IMR-90 (cell line): ENCODE measurements at regions not wholly inside any gene's neighbourhood (a gene's known extent, or its start where the extent isn't known, plus 50 kb on each side); places are given as distances from the start of the nearest gene placed in this dataset.

ENCODE experiments used
- ATAC-seq: fragments of 200-7000 bp; cut with Tn5 transposase; 2 replicates; pipeline ENCODE4 v1.9.1; 2020; ENCODE audit warnings: low read depth, mild to moderate bottlenecking, moderate library complexity
- BruUV-seq: library from RNA; stranded (reverse); fragments of 400-500 nt; replicated peaks from 2 replicates; lab custom pipeline; 2021; lab: Mats Ljungman, UMichigan
- CTCF ChIA-PET: fragments of 300-600 bp; formaldehyde crosslinking; extraction: SDS; loops from one replicate; lab custom pipeline; 2021; ENCODE audit warnings: antibody characterized with exemption; lab: Yijun Ruan, JAX
- POLR2A ChIA-PET: fragments of 300-600 bp; sonication (Branson Sonifier 250); formaldehyde crosslinking; loops from one replicate; lab custom pipeline; 2022; ENCODE audit warnings: antibody characterized with exemption; ENCODE audit not compliant: unreplicated experiment; lab: Charles Lee
- DNase-seq: peaks from one replicate; pipeline ENCODE4 v3.0.0; 2013
- H2AFZ ChIP-seq: replicated peaks from 2 replicates; pipeline ENCODE3; 2013; ENCODE audit warnings: low read length, mild to moderate bottlenecking; ENCODE audit not compliant: poor library complexity
- H2AK5ac ChIP-seq: 2 replicates; pipeline ENCODE4 v1.6.1; 2013; ENCODE audit warnings: low read depth, low read length, inconsistent platforms
- H2AK9ac ChIP-seq: replicated peaks from 2 replicates; pipeline ENCODE3; 2013; ENCODE audit warnings: mild to moderate bottlenecking, low read depth, low read length, moderate library complexity; ENCODE audit not compliant: poor library complexity
- H2BK120ac ChIP-seq: 2 replicates; pipeline ENCODE4 v1.6.1; 2013; ENCODE audit warnings: low read depth, low read length, inconsistent platforms
- H2BK15ac ChIP-seq: 3 replicates; pipeline ENCODE4 v1.6.1; 2013; ENCODE audit warnings: low read depth, low read length, inconsistent platforms
- H2BK20ac ChIP-seq: 2 replicates; pipeline ENCODE4 v1.6.1; 2013; ENCODE audit warnings: low read depth, mild to moderate bottlenecking, inconsistent platforms, low read length, moderate library complexity
- H2BK5ac ChIP-seq: 2 replicates; pipeline ENCODE4 v1.6.1; 2013; ENCODE audit warnings: mild to moderate bottlenecking, low read depth, low read length, inconsistent platforms; ENCODE audit not compliant: poor library complexity, severe bottlenecking
- H3K14ac ChIP-seq: replicated peaks from 2 replicates; pipeline ENCODE4 v1.6.1; 2013; ENCODE audit warnings: low read depth, low read length, inconsistent platforms
- H3K18ac ChIP-seq: 2 replicates; pipeline ENCODE4 v1.6.1; 2013; ENCODE audit warnings: low read depth, low read length, control low read depth
- H3K23ac ChIP-seq: 2 replicates; pipeline ENCODE4 v1.6.1; 2013; ENCODE audit warnings: low read depth, low read length, inconsistent platforms
- H3K27ac ChIP-seq: 2 replicates; pipeline ENCODE4 v1.5.1; 2013; ENCODE audit warnings: mild to moderate bottlenecking, control low read depth, low read length; ENCODE audit not compliant: insufficient read depth
- H3K27me3 ChIP-seq: 2 replicates; pipeline ENCODE4 v1.6.1; 2013; ENCODE audit warnings: low read length; ENCODE audit not compliant: control insufficient read depth, insufficient read depth
- H3K36me3 ChIP-seq: 2 replicates; pipeline ENCODE4 v1.6.1; 2013; ENCODE audit warnings: low read length, mixed read lengths; ENCODE audit not compliant: control insufficient read depth, insufficient read depth
- H3K4ac ChIP-seq: 2 replicates; pipeline ENCODE4 v1.6.1; 2013; ENCODE audit warnings: low read depth, low read length, inconsistent platforms
- H3K4me1 ChIP-seq: 2 replicates; pipeline ENCODE4 v1.6.1; 2013; ENCODE audit warnings: low read length, mixed read lengths; ENCODE audit not compliant: control insufficient read depth, insufficient read depth
- H3K4me2 ChIP-seq: 2 replicates; pipeline ENCODE4 v1.6.1; 2013; ENCODE audit warnings: low read depth, mild to moderate bottlenecking, control low read depth, low read length, moderate library complexity
- H3K4me3 ChIP-seq: 2 replicates; pipeline ENCODE4 v1.5.1; 2013; ENCODE audit warnings: low read depth, mild to moderate bottlenecking, control low read depth, low read length, moderate library complexity; ENCODE audit not compliant: insufficient read depth
- H3K56ac ChIP-seq: 2 replicates; pipeline ENCODE4 v1.6.1; 2013; ENCODE audit warnings: low read length, inconsistent platforms; ENCODE audit not compliant: insufficient read depth; ENCODE audit errors: extremely low read depth
- H3K79me1 ChIP-seq, 2 experiments: 2 replicates each; pipeline ENCODE4 v1.6.1; 2013; ENCODE audit warnings: low read length in 2 of 2, inconsistent platforms in 1 of 2, low read depth in 1 of 2
- H3K9ac ChIP-seq: 2 replicates; pipeline ENCODE4 v1.6.1; 2013; ENCODE audit warnings: low read depth, low read length, control low read depth
- H3K9me1 ChIP-seq: 2 replicates; pipeline ENCODE4 v1.6.1; 2013; ENCODE audit warnings: low read length, inconsistent platforms; ENCODE audit not compliant: insufficient read depth
- H3K9me3 ChIP-seq: 2 replicates; pipeline ENCODE4 v1.6.1; 2013; ENCODE audit warnings: low read length; ENCODE audit not compliant: control insufficient read depth, insufficient read depth
- H4K20me1 ChIP-seq: 2 replicates; pipeline ENCODE4 v1.6.1; 2013; ENCODE audit warnings: low read length, inconsistent platforms; ENCODE audit not compliant: insufficient read depth
- H4K5ac ChIP-seq: 2 replicates; pipeline ENCODE4 v1.6.1; 2013; ENCODE audit warnings: mild to moderate bottlenecking, low read depth, low read length, control low read depth
- H4K8ac ChIP-seq, 2 experiments: 2 replicates each; pipeline ENCODE4 v1.6.1; 2013; ENCODE audit warnings: low read depth in 2 of 2, low read length in 2 of 2, control low read depth in 1 of 2, inconsistent platforms in 1 of 2
- H4K91ac ChIP-seq: 2 replicates; pipeline ENCODE4 v1.6.1; 2013; ENCODE audit warnings: low read depth, low read length, inconsistent platforms; ENCODE audit not compliant: insufficient read depth
- BHLHE40 ChIP-seq: fragments of 150-350 bp; IDR thresholded peaks from 2 replicates; pipeline ENCODE4 v1.6.1; 2016; ENCODE audit warnings: mild to moderate bottlenecking, low read depth, low read length
- CEBPB ChIP-seq: IDR thresholded peaks from 2 replicates; pipeline ENCODE4 v1.6.1; 2012; ENCODE audit warnings: low read depth, low read length, improper control_type of control experiment
- CHD1 ChIP-seq: IDR thresholded peaks from 2 replicates; pipeline ENCODE4 v1.6.1; 2012; ENCODE audit warnings: low read depth, low read length, improper control_type of control experiment
- CTCF ChIP-seq: conservative IDR thresholded peaks from 2 replicates; pipeline ENCODE4 v1.5.1; 2012; ENCODE audit warnings: mild to moderate bottlenecking, low read depth, low read length, improper control_type of control experiment
- FOS ChIP-seq: fragments of 150-350 bp; IDR thresholded peaks from 2 replicates; pipeline ENCODE4 v1.6.1; 2016; ENCODE audit warnings: low read depth, low read length
- MAFK ChIP-seq: IDR thresholded peaks from 2 replicates; pipeline ENCODE4 v1.6.1; 2012; ENCODE audit warnings: low read depth, low read length, improper control_type of control experiment
- MAZ ChIP-seq: IDR thresholded peaks from 2 replicates; pipeline ENCODE4 v1.6.1; 2012; ENCODE audit warnings: low read depth, mild to moderate bottlenecking, low read length, improper control_type of control experiment, moderate library complexity, borderline replicate concordance
- MXI1 ChIP-seq: IDR thresholded peaks from 2 replicates; pipeline ENCODE4 v1.6.1; 2012; ENCODE audit warnings: low read depth, mild to moderate bottlenecking, low read length, moderate library complexity, borderline replicate concordance
- NFE2L2 ChIP-seq: fragments of 150-350 bp; IDR thresholded peaks from 2 replicates; pipeline ENCODE4 v1.6.1; 2016; ENCODE audit warnings: low read depth, mild to moderate bottlenecking, low read length
- POLR2A ChIP-seq: IDR thresholded peaks from 2 replicates; pipeline ENCODE4 v1.6.1; 2012; ENCODE audit warnings: mild to moderate bottlenecking, low read depth, low read length
- RAD21 ChIP-seq: IDR thresholded peaks from 2 replicates; pipeline ENCODE4 v1.6.1; 2012; ENCODE audit warnings: low read length, improper control_type of control experiment
- RCOR1 ChIP-seq: IDR thresholded peaks from 2 replicates; pipeline ENCODE4 v1.6.1; 2012; ENCODE audit warnings: mild to moderate bottlenecking, low read length, improper control_type of control experiment; ENCODE audit not compliant: insufficient replicate concordance
- SMC3 ChIP-seq: fragments of 150-350 bp; IDR thresholded peaks from 2 replicates; pipeline ENCODE4 v1.6.1; 2016; ENCODE audit warnings: low read depth, mild to moderate bottlenecking, antibody characterized with exemption, low read length, moderate library complexity
- WGBS, 2 experiments: methylation state at CpG; one replicate each; pipeline versions ENCODE4 v1.1.5 to v1.1.7; 2013; ENCODE audit warnings: missing lambda C conversion rate in 2 of 2; ENCODE audit not compliant: insufficient read length in 1 of 2; ENCODE audit errors: extremely low coverage in 2 of 2; 5-methylcytosine and 5-hydroxymethylcytosine counted together
- dilution Hi-C: fragments of 300-500 bp; cut with HindIII; formaldehyde crosslinking; loops from one replicate; pipeline ENCODE4 v1.14.3; 2018; ENCODE audit warnings: low sequenced_read_pairs; ENCODE audit not compliant: unreplicated experiment
- in situ Hi-C: fragments of 300-500 bp; cut with MboI; formaldehyde crosslinking; loops from 3 replicates; pipeline ENCODE4 v1.14.3; 2019; ENCODE audit warnings: low sequenced_read_pairs, inconsistent platforms, mixed read lengths
- intact Hi-C: fragments of 100-400 bp; cut with micrococcal nuclease; formaldehyde crosslinking; loops from 2 replicates; pipeline ENCODE4 v1.10.0; 2022

GRCh38 chr3:82493858-82494257 is 732.4 kb upstream of the GBE1 start:
- no peak overlapping the region for H3K4me2 ChIP-seq
- no peak overlapping the region for H3K4me3 ChIP-seq
- in situ Hi-C loops (no loop called here), intact Hi-C loops (no loop called here), dilution Hi-C loops (no loop called here)
- H3K27me3 ChIP-seq: no peaks in the 10 kb centered on the region
- H2BK15ac ChIP-seq: no peak overlapping the region
- no peak overlapping the region for H3K18ac ChIP-seq
- no peak for ATAC-seq
- no peak overlapping the region for H2AK5ac ChIP-seq
- no peaks in the 10 kb centered on the region for H3K36me3 ChIP-seq
- H3K23ac ChIP-seq: no peak overlapping the region
- no peak overlapping the region for H4K5ac ChIP-seq
- no peak overlapping the region for H4K8ac ChIP-seq
- H3K9me3 ChIP-seq: peaks cover 8% of the 10 kb centered on the region; the same call in 1 of the 2 replicates
- WGBS, 2 experiments: 100% methylated on average over 1 of the region's 2 CpGs; no CpG with 5 or more reads in 1 of the 2 experiments
- H3K56ac ChIP-seq: no peak overlapping the region
- H2BK5ac ChIP-seq: no peak overlapping the region
- H3K4ac ChIP-seq: no peak overlapping the region
- no peak for DNase-seq
- no peaks in the 10 kb centered on the region for H3K9me1 ChIP-seq
- BruUV-seq: no TSS peak
- no peak overlapping the region for H4K91ac ChIP-seq
- H3K4me1 ChIP-seq: no peaks in the 10 kb centered on the region
- H4K20me1 ChIP-seq: no peaks in the 10 kb centered on the region
- POLR2A ChIA-PET: no interaction called here
- H3K27ac ChIP-seq: no peak overlapping the region
- no peak overlapping the region for H3K9ac ChIP-seq
- no peak overlapping the region for H2BK20ac ChIP-seq
- H3K79me1 ChIP-seq: no peaks in the 10 kb centered on the region
- CTCF ChIA-PET: no interaction called here
- no peak overlapping the region for H3K14ac ChIP-seq
- H2AK9ac ChIP-seq: no peak overlapping the region
- no peak overlapping the region for H2BK120ac ChIP-seq
- no peak overlapping the region for H2AFZ ChIP-seq
- TF ChIP-seq MAFK: no peak
- TF ChIP-seq CTCF: no peak
- TF ChIP-seq MXI1: no peak
- TF ChIP-seq POLR2A: no peak
- no peak for TF ChIP-seq RAD21
- no peak for TF ChIP-seq BHLHE40
- no peak for TF ChIP-seq NFE2L2
- TF ChIP-seq SMC3: no peak
- no peak for TF ChIP-seq CEBPB
- no peak for TF ChIP-seq MAZ
- TF ChIP-seq CHD1: no peak
- no peak for TF ChIP-seq FOS
- no peak for TF ChIP-seq RCOR1
